ENCODE measurements at regions not wholly inside any gene's neighbourhood (a gene's known extent, or its start where the extent isn't known, plus 50 kb on each side); places are given as distances from the start of the nearest gene placed in this dataset.

GRCh38 chr4:167652267-167652666, 418.0 kb upstream of the SPOCK3 start:
- no peak for DNase-seq

- no peak for DNase-seq
These were observed 403.6 kb upstream of the ANXA10 start for GRCh38 chr4:167688660-167689142.

- no peak for DNase-seq
These were observed 389.9 kb upstream of the ANXA10 start for GRCh38 chr4:167702391-167702790.

GRCh38 chr4:167711517-167711916, 380.8 kb upstream of the ANXA10 start:
- no peak for DNase-seq

GRCh38 chr4:167713756-167714155, 378.6 kb upstream of the ANXA10 start:
- no peak for DNase-seq

- DNase-seq = no peak
These were observed 377.2 kb upstream of the ANXA10 start for GRCh38 chr4:167715176-167715575.

- DNase-seq = no peak
These were observed 374.8 kb upstream of the ANXA10 start for GRCh38 chr4:167717495-167717894.

- no peak for DNase-seq
These were observed 370.5 kb upstream of the ANXA10 start for GRCh38 chr4:167721617-167722486.

GRCh38 chr4:167722487-167722808, 369.9 kb upstream of the ANXA10 start:
- DNase-seq = no peak

GRCh38 chr4:167724941-167725340, 367.4 kb upstream of the ANXA10 start:
- no peak for DNase-seq

- DNase-seq = no peak
These were observed 361.6 kb upstream of the ANXA10 start for GRCh38 chr4:167730769-167731168.

GRCh38 chr4:167745024-167745687, 347.2 kb upstream of the ANXA10 start:
- no peak for DNase-seq

- no peak for DNase-seq
These were observed 325.1 kb upstream of the ANXA10 start for GRCh38 chr4:167767281-167767680.

GRCh38 chr4:167774646-167775045, 317.7 kb upstream of the ANXA10 start:
- DNase-seq = no peak

- no peak for DNase-seq
These were observed 317.0 kb upstream of the ANXA10 start for GRCh38 chr4:167775375-167775774.

- DNase-seq = no peak
These were observed 313.1 kb upstream of the ANXA10 start for GRCh38 chr4:167779280-167779679.

- DNase-seq = no peak
These were observed 312.5 kb upstream of the ANXA10 start for GRCh38 chr4:167779864-167780263.

- DNase-seq = no peak
These were observed 307.5 kb upstream of the ANXA10 start for GRCh38 chr4:167784826-167785225.

- DNase-seq = no peak
These were observed 306.8 kb upstream of the ANXA10 start for GRCh38 chr4:167785523-167785922.

GRCh38 chr4:167786504-167786903, 305.8 kb upstream of the ANXA10 start:
- no peak for DNase-seq

- no peak for DNase-seq
These were observed 305.1 kb upstream of the ANXA10 start for GRCh38 chr4:167787231-167787630.

- DNase-seq = no peak
These were observed 289.7 kb upstream of the ANXA10 start for GRCh38 chr4:167802463-167803212.
